HUES64 (cell line): ENCODE measurements at regions not wholly inside any gene's neighbourhood (a gene's known extent, or its start where the extent isn't known, plus 50 kb on each side); places are given as distances from the start of the nearest gene placed in this dataset.
A peak's percentile ranks its signal among the peaks of the same experiment; 100 is the strongest.

ENCODE experiments used
- H3K27ac ChIP-seq: 2 replicates; pipeline ENCODE4 v1.7.0; 2013; ENCODE audit warnings: low read depth, low read length, inconsistent platforms
- H3K27me3 ChIP-seq: 2 replicates; pipeline ENCODE4 v1.6.1; 2013; ENCODE audit warnings: mild to moderate bottlenecking, low read length; ENCODE audit not compliant: insufficient read depth
- H3K36me3 ChIP-seq: 2 replicates; pipeline ENCODE4 v1.6.1; 2013; ENCODE audit warnings: mild to moderate bottlenecking, low read length; ENCODE audit not compliant: insufficient read depth
- H3K4me1 ChIP-seq: 2 replicates; pipeline ENCODE4 v1.6.1; 2013; ENCODE audit warnings: mild to moderate bottlenecking, low read length, moderate library complexity; ENCODE audit not compliant: insufficient read depth
- H3K4me3 ChIP-seq: 2 replicates; pipeline ENCODE4 v1.5.1; 2013; ENCODE audit warnings: mild to moderate bottlenecking, low read length, moderate library complexity
- H3K9ac ChIP-seq: 2 replicates; pipeline ENCODE4 v1.6.1; 2013; ENCODE audit warnings: mild to moderate bottlenecking, low read depth, low read length
- H3K9me3 ChIP-seq: 2 replicates; pipeline ENCODE4 v1.6.1; 2013; ENCODE audit warnings: low read depth, low read length; ENCODE audit not compliant: insufficient read depth
- WGBS: fragments of 150-250, 120-280 bp; methylation state at CpG from one replicate; pipeline ENCODE4 v1.1.7; 2013; ENCODE audit warnings: missing lambda C conversion rate; 5-methylcytosine and 5-hydroxymethylcytosine counted together

DNA sequence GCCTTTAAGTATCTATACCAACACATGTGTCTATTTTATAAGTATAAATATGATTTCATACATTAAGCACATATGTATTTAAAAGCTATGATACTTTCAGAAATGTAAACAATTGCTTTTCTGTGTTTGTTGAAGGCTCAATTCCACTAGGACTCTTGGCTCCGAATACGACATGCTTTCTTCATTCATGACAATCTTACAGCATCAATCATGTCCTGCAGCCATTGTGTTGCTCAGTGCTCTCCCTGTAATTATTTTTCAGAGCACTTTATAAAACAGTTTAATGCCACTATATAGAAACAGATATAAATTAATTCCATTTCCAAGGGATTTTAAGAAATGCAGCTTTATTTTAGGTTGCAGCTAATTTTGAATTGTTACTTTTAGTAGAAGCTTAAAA, 167.3 kb downstream of the TAF11L14 start:
- no peaks in the 10 kb centered on the region for H3K36me3 ChIP-seq
- H3K9me3 ChIP-seq, result no peaks in the 10 kb centered on the region
- no peaks in the 10 kb centered on the region for H3K27me3 ChIP-seq
- H3K9ac ChIP-seq, result no peak overlapping the region
- H3K27ac ChIP-seq, result no peak overlapping the region
- peaks cover 21% of the 10 kb centered on the region for H3K4me1 ChIP-seq
- no peak overlapping the region for H3K4me3 ChIP-seq
- WGBS, result 86% methylated on average over 2 of the region's 2 CpGs

DNA sequence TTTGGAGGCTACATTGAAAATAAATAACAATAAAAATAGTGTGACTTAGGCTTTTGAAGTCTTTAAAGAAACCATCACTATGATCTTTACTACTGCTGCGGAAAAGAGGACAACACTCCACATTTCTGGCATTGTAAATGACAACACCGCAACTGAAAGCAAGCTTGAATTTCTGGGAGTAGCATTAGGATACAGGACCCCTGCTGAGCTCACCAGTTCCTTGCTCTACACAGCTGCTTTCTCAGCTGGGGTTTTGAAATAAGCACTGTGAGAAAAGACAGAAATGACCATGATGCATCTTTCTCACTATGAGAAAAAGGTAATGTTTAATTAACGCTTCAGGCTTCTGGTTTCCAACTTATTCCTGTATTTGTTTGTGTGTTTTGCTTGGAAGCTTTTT, 168.0 kb downstream of the TAF11L14 start:
- no peaks in the 10 kb centered on the region for H3K9me3 ChIP-seq
- peaks cover 21% of the 10 kb centered on the region for H3K4me1 ChIP-seq
- 0 out of 2 replicates have a peak overlapping the region, but pooled peaks have one; percentile 23 for H3K9ac ChIP-seq
- no peak overlapping the region for H3K4me3 ChIP-seq
- no peaks in the 10 kb centered on the region for H3K27me3 ChIP-seq
- no peaks in the 10 kb centered on the region for H3K36me3 ChIP-seq
- H3K27ac ChIP-seq, result peak overlapping the region; percentile 47; the same call in 1 of the 2 replicates
- 55% methylated on average over 3 of the region's 3 CpGs for WGBS

DNA sequence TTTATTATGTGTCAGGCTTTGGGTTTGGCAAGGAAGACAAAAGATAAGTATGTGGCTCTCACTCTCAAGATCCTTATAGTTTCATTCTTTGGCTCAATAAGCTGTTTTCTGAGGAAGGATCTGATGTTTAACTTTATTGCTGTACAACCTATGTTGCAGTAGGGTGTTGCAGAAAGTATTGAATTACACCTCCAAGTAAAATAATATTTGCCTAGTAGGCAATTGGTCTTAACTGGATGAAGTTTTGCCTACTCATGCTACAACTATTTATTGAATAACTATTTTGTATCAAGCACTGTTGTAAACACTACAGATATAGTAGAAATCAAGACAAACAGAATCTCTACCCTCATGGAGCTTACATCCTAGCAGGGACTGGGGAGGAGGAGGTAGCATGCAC, 169.7 kb downstream of the TAF11L14 start:
- Histone ChIP-seq H3K36me3 (no peaks in the 10 kb centered on the region), H3K27me3 (no peaks in the 10 kb centered on the region), H3K27ac (no peak overlapping the region), H3K4me1 (peaks cover 21% of the 10 kb centered on the region), H3K9ac (no peak overlapping the region), H3K9me3 (no peaks in the 10 kb centered on the region), H3K4me3 (no peak overlapping the region)

DNA sequence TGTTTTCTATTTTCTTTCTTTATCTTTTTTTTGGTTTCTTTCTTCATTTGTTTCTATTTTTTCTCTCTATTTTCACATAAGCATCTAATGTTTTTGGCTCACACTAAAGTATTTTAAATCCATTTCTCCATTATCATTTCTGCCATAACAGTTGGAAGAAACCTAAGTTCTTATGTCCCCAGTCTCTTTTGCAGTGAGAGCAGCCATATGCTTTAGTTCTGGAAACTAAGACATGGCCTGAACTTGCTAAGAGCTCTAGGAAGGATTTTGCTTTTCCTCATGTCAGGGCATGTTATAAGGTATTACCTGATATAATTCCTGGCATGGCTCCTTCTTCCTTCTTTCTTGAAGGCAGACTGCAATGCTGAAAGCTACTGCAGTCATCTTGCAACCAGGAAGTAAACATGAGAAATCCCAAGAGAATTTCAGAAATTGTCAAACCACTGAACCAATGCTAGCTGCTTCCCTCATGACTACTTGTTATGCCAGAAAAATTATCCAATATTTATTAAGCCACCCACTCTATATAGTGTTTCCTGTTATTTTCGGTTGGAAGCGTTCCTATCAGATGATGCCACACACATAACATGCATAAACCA, 171.1 kb downstream of the TAF11L14 start:
- WGBS, result no CpG with 5 or more reads among the region's 2 CpGs
- H3K9ac ChIP-seq, result no peak overlapping the region

DNA sequence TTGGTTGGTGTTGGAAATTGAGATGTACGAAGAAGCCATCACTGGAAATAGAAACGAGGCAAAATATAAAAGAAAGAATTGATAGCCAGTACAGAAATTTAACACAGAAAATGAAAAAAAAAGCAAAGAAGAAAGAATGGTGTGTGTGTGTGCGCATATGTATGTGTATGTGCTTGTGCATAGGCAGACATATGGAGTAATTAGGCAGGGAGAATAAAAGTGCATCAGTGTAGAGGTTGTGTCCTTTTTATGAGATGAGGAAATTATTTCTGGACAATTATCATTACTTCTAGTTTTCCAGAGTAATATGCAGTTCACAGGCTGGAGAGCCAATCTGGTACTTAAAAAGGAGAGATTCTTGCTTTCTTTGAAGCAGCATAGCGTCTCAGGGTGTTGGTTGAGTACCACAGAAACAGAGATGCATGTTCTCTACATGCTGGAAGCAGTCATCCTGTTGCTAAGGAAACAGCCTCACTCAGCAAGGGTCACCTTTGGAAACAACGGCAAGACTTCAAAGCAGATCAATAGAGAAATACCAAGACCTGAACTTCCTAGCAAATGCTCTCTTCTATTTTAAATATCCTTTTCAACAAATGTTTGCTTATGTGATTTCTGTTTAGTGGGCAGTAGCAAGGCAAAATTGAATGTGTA, 172.7 kb downstream of the TAF11L14 start:
- H3K27me3 ChIP-seq, result no peaks in the 10 kb centered on the region

More for the DNA sequence above, 171.1 kb downstream of the TAF11L14 start:
- peaks cover 21% of the 10 kb centered on the region for H3K4me1 ChIP-seq
- no peaks in the 10 kb centered on the region for H3K36me3 ChIP-seq
- no peak overlapping the region for H3K4me3 ChIP-seq
- H3K27me3 ChIP-seq, result no peaks in the 10 kb centered on the region
- H3K27ac ChIP-seq, result no peak overlapping the region
- no peaks in the 10 kb centered on the region for H3K9me3 ChIP-seq

DNA sequence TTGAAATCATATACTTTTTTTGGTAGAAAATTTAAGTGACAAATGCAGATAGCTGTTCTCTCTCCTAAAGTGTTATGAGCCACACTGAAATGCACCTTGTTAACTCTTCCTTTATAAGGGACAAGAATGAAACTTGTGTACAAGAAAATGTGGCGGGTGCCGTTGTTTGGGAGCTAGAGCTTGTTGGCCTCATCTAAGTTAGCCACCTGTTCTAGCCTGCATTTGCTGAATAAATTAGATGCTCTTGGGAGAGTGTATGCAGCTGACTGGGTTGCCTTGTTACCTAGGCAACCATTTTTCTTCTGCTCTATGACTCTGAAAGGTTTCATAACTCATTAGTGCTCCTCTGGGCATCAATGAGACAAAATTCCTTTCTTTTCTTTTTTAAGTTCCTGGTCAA, 174.3 kb downstream of the TAF11L14 start:
- H3K4me1 ChIP-seq, result no peaks in the 10 kb centered on the region
- no peaks in the 10 kb centered on the region for H3K27me3 ChIP-seq
- H3K9me3 ChIP-seq, result no peaks in the 10 kb centered on the region
- H3K9ac ChIP-seq, result no peak overlapping the region
- H3K4me3 ChIP-seq, result no peak overlapping the region
- H3K36me3 ChIP-seq, result no peaks in the 10 kb centered on the region
- no peak overlapping the region for H3K27ac ChIP-seq
- WGBS, result 67% methylated on average over 2 of the region's 2 CpGs

More for the DNA sequence above, 172.7 kb downstream of the TAF11L14 start:
- Histone ChIP-seq H3K4me3 (no peak overlapping the region), H3K27ac (no peak overlapping the region), H3K36me3 (no peaks in the 10 kb centered on the region), H3K9me3 (no peaks in the 10 kb centered on the region), H3K4me1 (peaks cover 16% of the 10 kb centered on the region), H3K9ac (no peak overlapping the region)
- 89% methylated on average over 5 of the region's 5 CpGs for WGBS

DNA sequence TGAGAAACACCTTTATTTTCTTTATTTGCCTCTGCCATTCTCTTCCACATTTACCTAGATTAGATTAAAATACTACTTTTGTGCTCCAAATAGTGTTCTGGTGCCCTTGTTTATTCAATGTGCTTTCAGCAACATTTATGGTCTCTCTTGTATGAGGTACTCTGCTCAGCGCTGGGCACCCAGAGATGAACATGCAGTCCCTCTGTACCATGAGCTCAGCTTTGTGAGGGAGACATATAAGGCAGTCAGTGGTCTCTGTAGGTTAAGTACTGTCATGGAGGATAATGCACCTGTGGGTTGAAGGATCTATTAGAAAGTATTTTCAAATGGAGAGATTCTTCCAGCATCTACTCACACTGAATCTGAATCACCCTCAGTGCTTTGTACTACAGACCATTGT, 176.5 kb downstream of the TAF11L14 start:
- no peaks in the 10 kb centered on the region for H3K9me3 ChIP-seq
- WGBS, result 91% methylated on average over 1 of the region's 1 CpG
- no peaks in the 10 kb centered on the region for H3K36me3 ChIP-seq
- H3K4me3 ChIP-seq, result no peak overlapping the region
- H3K4me1 ChIP-seq, result no peaks in the 10 kb centered on the region
- no peak overlapping the region for H3K27ac ChIP-seq
- no peaks in the 10 kb centered on the region for H3K27me3 ChIP-seq
- H3K9ac ChIP-seq, result no peak overlapping the region

DNA sequence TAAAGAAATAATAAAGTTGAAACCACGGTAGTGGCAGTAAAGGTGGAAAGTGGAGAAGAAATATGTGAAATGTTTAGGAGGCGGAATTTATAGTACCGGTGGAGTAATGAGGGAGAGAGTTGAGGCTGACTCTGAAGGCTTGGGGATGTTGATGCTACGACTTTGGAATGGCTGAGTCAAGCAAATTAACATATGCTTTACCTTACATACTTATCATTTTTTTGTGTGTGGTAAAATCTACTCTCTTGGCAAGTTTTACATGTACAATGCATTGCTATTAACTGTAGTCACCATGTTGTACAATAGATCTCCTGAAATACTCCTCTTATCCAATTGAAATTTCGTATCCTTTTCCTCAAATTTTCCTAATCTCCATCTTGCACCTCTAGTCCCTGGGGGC, 179.0 kb downstream of the TAF11L14 start:
- WGBS, result 93% methylated on average over 4 of the region's 5 CpGs
- Histone ChIP-seq H3K27me3 (no peaks in the 10 kb centered on the region), H3K9me3 (no peaks in the 10 kb centered on the region), H3K9ac (no peak overlapping the region), H3K4me3 (no peak overlapping the region), H3K36me3 (no peaks in the 10 kb centered on the region), H3K27ac (no peak overlapping the region), H3K4me1 (no peaks in the 10 kb centered on the region)

DNA sequence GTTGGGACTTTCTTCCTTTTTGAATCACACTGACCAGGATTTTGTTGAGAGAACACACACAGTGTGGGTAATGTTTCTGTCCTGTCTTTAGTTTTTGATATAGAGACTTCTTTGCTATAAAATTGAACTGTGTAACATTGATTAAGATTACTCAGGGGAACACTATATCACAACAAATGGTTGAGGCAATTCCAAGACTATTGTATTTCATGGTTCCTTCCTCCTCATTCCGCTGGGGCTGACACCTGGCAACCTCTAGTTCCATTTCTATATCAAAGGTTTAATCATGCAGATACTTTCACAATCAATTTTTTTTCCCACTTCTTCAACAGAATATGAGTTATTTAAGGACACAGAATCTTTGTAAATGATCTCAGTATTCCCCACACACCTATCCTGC, 182.2 kb downstream of the TAF11L14 start:
- no peak overlapping the region for H3K4me3 ChIP-seq
- no peak overlapping the region for H3K9ac ChIP-seq
- no peak overlapping the region for H3K27ac ChIP-seq
- no peaks in the 10 kb centered on the region for H3K27me3 ChIP-seq
- H3K36me3 ChIP-seq, result no peaks in the 10 kb centered on the region
- 95% methylated on average over 1 of the region's 1 CpG for WGBS
- no peaks in the 10 kb centered on the region for H3K9me3 ChIP-seq
- no peaks in the 10 kb centered on the region for H3K4me1 ChIP-seq

DNA sequence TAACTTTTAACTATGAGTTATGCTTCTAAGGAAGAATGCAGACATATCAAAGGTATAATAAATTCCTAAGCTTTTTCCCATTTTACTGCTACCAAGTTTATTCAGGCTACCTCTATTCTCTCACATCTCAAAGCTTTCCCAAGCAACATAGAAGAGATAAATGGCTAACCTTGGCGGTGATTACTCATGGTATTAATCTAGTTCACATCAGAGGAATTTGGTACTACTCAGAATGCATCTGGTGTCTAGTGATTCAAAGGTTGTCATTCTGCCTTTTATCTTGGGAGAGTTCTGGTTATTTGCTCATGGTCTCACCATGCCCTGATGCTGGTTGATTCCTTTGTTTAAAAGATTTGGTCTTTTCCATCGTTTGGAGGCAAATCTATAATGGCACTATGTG, 182.7 kb downstream of the TAF11L14 start:
- 100% methylated on average over 2 of the region's 2 CpGs for WGBS
- no peak overlapping the region for H3K27ac ChIP-seq
- no peaks in the 10 kb centered on the region for H3K27me3 ChIP-seq
- no peaks in the 10 kb centered on the region for H3K9me3 ChIP-seq
- no peak overlapping the region for H3K9ac ChIP-seq
- no peaks in the 10 kb centered on the region for H3K4me1 ChIP-seq
- H3K36me3 ChIP-seq, result no peaks in the 10 kb centered on the region
- no peak overlapping the region for H3K4me3 ChIP-seq

DNA sequence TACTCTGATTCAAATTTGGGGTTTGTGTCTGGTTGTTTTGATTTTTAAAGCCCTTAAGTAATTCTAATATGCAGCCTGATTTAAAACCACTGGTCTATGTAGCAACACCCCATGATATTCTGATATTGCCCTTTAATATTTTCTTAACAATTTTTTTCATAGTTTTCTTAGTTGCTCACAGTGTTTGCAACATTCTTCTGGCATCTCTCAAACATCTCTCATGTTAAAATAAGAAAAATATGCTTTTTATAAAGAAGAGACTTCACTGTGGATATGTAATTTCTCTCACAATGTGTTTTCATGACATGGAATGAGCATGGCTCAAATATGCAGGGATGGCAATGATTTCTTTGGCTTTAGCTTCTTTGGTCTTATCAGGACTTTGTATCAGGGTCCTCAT, 183.7 kb downstream of the TAF11L14 start:
- no peak overlapping the region for H3K27ac ChIP-seq
- no peak overlapping the region for H3K9ac ChIP-seq
- H3K9me3 ChIP-seq, result no peaks in the 10 kb centered on the region
- H3K4me1 ChIP-seq, result no peaks in the 10 kb centered on the region
- no peaks in the 10 kb centered on the region for H3K27me3 ChIP-seq
- H3K36me3 ChIP-seq, result no peaks in the 10 kb centered on the region
- no peak overlapping the region for H3K4me3 ChIP-seq

DNA sequence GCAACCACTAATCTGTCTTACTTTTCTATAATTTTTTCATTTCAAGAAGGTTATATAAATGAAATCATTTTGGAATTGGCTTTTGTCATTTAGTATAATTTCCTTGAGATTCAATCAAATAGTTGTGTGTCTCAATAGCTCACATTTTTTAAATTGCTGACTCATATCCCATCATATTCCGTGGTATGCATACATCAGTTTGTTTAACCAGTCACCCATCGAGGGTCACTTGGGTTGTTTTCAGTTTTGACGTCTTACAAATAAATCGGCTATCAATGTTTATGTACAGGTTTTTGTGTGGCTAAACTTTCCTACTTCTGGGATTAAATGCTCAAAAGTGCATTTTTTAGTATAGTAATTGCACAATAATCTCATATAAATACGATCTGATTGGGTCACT, 185.5 kb downstream of the TAF11L14 start:
- H3K9ac ChIP-seq, result no peak overlapping the region
- WGBS, result 92% methylated on average over 5 of the region's 5 CpGs
- H3K9me3 ChIP-seq, result no peaks in the 10 kb centered on the region
- H3K4me3 ChIP-seq, result no peak overlapping the region
- H3K27ac ChIP-seq, result no peak overlapping the region
- no peaks in the 10 kb centered on the region for H3K4me1 ChIP-seq
- no peaks in the 10 kb centered on the region for H3K27me3 ChIP-seq
- H3K36me3 ChIP-seq, result no peaks in the 10 kb centered on the region
